GM12874 (cell line): ENCODE measurements at regions not wholly inside any gene's neighbourhood (a gene's known extent, or its start where the extent isn't known, plus 50 kb on each side); places are given as distances from the start of the nearest gene placed in this dataset.

ENCODE experiments used
- TF ChIP-seq, protein P1 (sequence below): IDR thresholded peaks from 2 replicates; pipeline ENCODE4 v1.5.1; 2011; ENCODE audit warnings: low read depth, mild to moderate bottlenecking, control low read depth, low read length, moderate library complexity; ENCODE audit not compliant: insufficient read depth

DNA sequence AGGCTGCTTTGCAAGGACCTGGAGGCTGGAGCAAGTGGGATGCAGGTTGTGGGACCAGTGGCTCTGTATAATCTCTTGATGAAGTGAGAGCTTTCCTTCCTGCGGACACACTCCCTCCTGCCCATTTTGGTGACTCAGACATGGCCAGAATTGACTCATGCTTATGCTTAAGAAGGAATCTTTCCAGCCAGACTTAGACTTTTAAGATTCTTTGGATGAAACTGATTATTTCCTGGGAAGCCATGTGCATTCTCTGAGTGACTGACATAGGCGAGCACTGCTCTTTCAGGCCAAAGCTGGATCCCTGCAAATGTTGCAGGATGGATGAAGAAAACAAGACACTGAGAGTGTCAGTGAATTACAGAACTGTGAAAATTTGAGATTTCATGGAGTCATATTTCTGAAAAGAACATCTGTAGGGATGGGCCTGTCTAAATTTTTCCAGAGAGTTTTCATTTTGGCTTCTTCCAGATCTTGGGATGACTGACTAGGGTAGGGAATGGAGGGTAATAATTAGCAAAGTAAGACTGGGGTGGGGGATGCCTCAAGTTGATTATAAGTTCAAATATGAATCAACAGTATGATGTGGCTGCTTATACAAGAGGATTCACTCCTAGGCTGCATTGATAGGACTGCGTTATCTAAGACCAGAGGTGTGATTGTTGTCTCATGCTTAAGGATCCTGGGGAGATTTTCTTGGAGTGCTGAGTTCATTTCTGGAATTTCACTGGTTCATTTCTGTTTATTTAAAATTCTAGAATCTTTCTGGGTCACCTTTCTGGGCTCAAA is 195.8 kb downstream of the HIPK3 start:
- TF ChIP-seq, protein P1, sequence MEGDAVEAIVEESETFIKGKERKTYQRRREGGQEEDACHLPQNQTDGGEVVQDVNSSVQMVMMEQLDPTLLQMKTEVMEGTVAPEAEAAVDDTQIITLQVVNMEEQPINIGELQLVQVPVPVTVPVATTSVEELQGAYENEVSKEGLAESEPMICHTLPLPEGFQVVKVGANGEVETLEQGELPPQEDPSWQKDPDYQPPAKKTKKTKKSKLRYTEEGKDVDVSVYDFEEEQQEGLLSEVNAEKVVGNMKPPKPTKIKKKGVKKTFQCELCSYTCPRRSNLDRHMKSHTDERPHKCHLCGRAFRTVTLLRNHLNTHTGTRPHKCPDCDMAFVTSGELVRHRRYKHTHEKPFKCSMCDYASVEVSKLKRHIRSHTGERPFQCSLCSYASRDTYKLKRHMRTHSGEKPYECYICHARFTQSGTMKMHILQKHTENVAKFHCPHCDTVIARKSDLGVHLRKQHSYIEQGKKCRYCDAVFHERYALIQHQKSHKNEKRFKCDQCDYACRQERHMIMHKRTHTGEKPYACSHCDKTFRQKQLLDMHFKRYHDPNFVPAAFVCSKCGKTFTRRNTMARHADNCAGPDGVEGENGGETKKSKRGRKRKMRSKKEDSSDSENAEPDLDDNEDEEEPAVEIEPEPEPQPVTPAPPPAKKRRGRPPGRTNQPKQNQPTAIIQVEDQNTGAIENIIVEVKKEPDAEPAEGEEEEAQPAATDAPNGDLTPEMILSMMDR, result no peak

GRCh38 chr11:33451364-33451763 is 194.2 kb downstream of the HIPK3 start:
- TF ChIP-seq, protein P1, result no peak

DNA sequence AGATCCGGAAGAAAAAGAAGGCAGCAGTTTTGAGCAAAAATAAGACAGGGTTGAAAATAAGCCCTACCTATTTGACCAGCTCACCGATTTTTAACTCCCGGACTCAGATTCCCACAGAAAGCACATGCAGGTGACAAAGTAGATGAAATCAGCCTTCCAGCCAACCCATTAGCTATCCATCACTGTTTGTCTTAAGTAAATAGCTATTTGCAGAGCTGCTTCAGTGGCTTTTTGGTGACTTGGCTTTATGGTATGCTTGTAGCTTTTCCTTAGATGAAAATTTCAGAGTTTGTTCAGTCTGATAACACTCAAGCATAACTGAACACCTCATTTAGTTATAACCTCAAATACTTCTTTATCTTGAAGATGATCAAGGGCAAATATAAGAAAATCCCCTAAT is 192.6 kb downstream of the HIPK3 start:
- TF ChIP-seq, protein P1, result no peak

- TF ChIP-seq, protein P1, result no peak
Observed at GRCh38 chr11:33448461-33449130, 191.4 kb downstream of the HIPK3 start.

DNA sequence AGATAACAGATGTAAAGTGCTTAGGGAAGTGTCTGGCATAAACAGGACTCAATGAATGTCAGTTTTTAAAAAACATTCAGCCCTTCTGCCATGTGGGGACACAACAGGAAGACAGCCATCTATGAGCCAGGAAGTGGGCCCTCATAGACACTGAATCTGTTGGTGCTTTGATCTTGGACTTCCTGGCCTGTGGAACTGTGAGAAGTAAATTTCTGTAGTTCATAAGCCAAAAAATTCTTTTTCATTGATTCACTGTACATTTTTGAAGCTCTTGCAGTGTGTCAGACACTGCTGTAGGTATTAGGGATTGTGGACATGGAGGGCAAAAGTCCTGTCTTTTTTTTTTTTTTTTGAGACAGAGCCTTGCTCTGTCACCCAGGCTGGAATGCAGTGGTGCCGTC is 188.6 kb downstream of the HIPK3 start:
- TF ChIP-seq, protein P1, result no peak

- TF ChIP-seq, protein P1, result no peak
Observed at GRCh38 chr11:33444835-33445594, 187.8 kb downstream of the HIPK3 start.

DNA sequence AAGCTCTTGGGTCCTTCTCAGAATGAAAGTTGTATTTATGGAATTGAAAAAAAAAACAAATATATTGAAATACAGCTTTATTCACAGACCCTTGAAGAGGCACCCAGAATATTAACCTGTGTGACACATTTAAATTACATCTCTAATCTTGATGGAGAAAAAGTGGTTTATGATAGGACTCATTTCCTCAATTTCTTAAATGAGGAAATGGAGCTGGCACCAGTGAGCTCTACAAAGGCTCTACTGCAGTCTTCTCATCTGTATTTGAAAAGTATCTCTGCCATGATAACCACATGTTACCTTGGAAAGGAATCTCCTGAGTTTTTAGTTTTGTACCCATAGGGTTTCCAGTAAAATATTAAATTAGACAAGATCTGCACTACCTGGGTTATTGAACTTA is 186.5 kb downstream of the HIPK3 start:
- TF ChIP-seq, protein P1, result no peak
